BE2C (cell line): ENCODE measurements at regions not wholly inside any gene's neighbourhood (a gene's known extent, or its start where the extent isn't known, plus 50 kb on each side); places are given as distances from the start of the nearest gene placed in this dataset.

Experiments
- DNase-seq: peaks from one replicate; pipeline ENCODE4 v3.0.0-alpha.2; 2020
- H3K27me3 ChIP-seq: fragments of 250-450 bp; sonication (Bioruptor Pico); 2 replicates; pipeline ENCODE4 v1.5.1; 2020; ENCODE audit warnings: mild to moderate bottlenecking
- H3K36me3 ChIP-seq: fragments of 250-450 bp; sonication (Bioruptor Pico); 2 replicates; pipeline ENCODE4 v1.5.1; 2020; ENCODE audit warnings: mild to moderate bottlenecking
- H3K4me1 ChIP-seq: fragments of 250-450 bp; sonication (Bioruptor Pico); 2 replicates; pipeline ENCODE4 v1.5.1; 2020
- H3K4me3 ChIP-seq: 2 replicates; pipeline ENCODE4 v1.5.1; 2011; ENCODE audit warnings: low read depth, low read length
- H3K9me3 ChIP-seq: fragments of 250-450 bp; sonication (Bioruptor Pico); 2 replicates; pipeline ENCODE4 v1.5.1; 2020
- TF ChIP-seq, protein P1 (sequence below): IDR thresholded peaks from 2 replicates; pipeline ENCODE4 v1.5.1; 2012; ENCODE audit warnings: mild to moderate bottlenecking, low read depth, low read length

DNA sequence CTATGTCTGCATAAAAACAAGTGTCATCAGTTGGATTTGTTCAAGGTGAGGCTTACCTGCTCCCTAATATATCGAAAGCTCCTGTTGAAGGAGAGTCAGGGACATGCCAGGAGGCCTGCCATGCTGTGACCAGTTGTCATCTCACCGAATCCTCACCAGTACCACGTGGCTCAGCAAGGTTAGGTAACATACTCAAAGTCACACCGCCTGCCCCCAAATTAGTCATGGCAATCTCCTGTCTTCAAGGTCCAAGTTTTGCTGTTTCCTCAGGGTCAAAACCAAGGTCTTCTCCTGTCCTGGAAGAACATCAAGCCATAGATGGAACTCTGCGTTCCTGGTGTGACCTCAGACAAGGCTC lies 67.8 kb downstream of the IGLL1 start:
- TF ChIP-seq, protein P1, sequence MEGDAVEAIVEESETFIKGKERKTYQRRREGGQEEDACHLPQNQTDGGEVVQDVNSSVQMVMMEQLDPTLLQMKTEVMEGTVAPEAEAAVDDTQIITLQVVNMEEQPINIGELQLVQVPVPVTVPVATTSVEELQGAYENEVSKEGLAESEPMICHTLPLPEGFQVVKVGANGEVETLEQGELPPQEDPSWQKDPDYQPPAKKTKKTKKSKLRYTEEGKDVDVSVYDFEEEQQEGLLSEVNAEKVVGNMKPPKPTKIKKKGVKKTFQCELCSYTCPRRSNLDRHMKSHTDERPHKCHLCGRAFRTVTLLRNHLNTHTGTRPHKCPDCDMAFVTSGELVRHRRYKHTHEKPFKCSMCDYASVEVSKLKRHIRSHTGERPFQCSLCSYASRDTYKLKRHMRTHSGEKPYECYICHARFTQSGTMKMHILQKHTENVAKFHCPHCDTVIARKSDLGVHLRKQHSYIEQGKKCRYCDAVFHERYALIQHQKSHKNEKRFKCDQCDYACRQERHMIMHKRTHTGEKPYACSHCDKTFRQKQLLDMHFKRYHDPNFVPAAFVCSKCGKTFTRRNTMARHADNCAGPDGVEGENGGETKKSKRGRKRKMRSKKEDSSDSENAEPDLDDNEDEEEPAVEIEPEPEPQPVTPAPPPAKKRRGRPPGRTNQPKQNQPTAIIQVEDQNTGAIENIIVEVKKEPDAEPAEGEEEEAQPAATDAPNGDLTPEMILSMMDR: no peak
- Histone ChIP-seq H3K4me1 (no peaks in the 10 kb centered on the region), H3K36me3 (no peaks in the 10 kb centered on the region), H3K4me3 (no peak overlapping the region), H3K9me3 (no peaks in the 10 kb centered on the region), H3K27me3 (no peaks in the 10 kb centered on the region)
- DNase-seq: no peak

DNA sequence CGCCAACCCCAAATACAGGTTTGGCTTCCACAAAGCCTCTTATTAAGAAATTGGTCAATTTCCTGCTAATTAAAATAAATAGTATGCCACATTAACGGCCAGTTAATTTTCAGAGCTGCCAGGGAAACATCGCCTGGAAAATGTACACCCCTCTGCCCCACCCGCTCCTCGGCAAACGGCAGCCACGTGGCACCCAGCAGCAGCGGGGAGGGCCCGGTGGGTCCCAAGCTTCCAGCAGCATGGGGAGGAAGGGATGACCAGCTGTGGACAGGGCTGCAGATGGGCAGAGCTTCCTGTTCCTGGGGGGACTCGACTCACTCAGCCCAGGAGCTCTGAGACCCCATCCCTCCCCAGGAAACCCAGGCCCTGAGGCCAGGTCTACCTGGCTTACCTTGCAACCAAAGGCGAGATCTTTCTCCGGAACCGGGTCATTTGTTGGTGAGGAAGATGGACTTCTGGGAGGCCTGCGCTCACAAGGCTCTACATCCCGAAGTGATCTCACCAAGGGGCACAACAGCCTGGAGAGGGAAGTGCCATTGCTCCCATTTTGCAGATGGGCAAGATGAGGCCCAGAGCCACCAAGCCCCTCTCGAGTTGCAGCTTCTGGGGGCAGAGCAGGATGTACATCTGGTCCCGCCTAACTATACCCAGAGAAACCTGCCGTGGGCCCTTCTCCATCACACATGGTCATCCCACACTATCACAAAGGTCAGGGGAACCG lies 68.3 kb downstream of the IGLL1 start:
- TF ChIP-seq, protein P1: no peak

DNA sequence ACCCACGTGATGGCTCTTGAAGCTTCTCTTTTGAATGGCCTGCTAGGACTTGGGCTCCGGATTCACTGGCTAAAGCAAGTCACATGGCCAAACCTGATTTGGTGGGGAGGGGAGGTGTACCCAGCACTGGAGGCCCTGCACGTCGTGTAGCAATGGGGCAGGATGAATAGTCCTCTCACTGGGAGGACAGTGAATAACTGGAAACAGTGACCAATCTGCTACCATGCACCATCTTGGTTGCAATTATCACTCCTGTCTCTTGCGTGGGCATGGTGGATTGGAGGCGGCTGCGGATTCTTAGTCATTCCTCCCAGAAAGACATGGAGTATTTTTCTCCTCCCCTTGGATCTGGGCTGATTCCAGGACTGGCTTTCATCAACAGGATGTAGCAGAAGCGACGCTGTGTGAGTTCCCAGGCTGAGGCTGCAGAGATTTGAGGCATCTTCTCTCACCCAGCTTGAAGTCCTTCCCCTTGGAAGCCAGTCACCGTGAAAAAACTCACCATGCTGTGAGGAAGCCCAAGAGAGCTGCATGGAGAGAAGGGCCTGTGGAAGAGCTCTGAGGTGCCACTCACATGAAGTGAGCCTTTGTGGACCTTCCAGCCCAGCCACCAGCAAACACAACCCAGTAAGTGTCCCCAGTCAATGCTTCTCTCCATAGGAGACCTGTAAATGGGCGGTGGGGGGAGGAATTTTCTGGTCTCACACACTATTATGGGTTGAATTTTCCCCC lies 70.4 kb downstream of the IGLL1 start:
- no peaks in the 10 kb centered on the region for H3K9me3 ChIP-seq
- TF ChIP-seq, protein P1: no peak
- H3K4me1 ChIP-seq: no peaks in the 10 kb centered on the region; the same call in 1 of the 2 replicates
- peak overlapping the region; percentile 52 for H3K4me3 ChIP-seq
- no peaks in the 10 kb centered on the region for H3K36me3 ChIP-seq
- H3K27me3 ChIP-seq: no peaks in the 10 kb centered on the region
- peak; percentile 65 for DNase-seq

More for the DNA sequence above, 68.3 kb downstream of the IGLL1 start:
- H3K27me3 ChIP-seq: no peaks in the 10 kb centered on the region
- no peaks in the 10 kb centered on the region for H3K9me3 ChIP-seq
- DNase-seq: no peak
- no peaks in the 10 kb centered on the region for H3K36me3 ChIP-seq
- no peak overlapping the region for H3K4me3 ChIP-seq
- no peaks in the 10 kb centered on the region for H3K4me1 ChIP-seq

DNA sequence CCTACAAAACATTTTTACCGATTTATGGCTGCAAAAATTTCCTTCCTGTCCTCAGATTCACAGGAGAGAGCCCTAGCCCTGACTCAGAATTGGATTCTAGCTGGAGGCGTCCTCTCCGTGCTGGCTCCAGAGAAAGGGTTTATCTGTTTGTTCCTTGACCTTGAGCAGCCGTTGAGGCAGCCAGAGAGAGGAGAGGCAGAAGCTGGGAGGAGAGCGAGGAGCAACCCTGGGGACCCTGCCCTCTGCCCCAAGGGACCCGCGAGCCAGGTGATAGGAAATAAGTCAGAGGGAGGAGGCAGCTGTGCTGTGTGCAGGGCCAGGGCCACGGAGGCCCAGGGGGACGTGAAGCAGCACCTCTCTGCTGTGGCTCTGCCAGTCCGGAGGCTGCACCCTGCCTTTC lies 75.6 kb downstream of the IGLL1 start:
- Histone ChIP-seq H3K4me1 (no peaks in the 10 kb centered on the region; the same call in 1 of the 2 replicates), H3K4me3 (no peak overlapping the region), H3K27me3 (no peaks in the 10 kb centered on the region), H3K36me3 (no peaks in the 10 kb centered on the region), H3K9me3 (no peaks in the 10 kb centered on the region)
- TF ChIP-seq, protein P1: no peak
- no peak for DNase-seq

DNA sequence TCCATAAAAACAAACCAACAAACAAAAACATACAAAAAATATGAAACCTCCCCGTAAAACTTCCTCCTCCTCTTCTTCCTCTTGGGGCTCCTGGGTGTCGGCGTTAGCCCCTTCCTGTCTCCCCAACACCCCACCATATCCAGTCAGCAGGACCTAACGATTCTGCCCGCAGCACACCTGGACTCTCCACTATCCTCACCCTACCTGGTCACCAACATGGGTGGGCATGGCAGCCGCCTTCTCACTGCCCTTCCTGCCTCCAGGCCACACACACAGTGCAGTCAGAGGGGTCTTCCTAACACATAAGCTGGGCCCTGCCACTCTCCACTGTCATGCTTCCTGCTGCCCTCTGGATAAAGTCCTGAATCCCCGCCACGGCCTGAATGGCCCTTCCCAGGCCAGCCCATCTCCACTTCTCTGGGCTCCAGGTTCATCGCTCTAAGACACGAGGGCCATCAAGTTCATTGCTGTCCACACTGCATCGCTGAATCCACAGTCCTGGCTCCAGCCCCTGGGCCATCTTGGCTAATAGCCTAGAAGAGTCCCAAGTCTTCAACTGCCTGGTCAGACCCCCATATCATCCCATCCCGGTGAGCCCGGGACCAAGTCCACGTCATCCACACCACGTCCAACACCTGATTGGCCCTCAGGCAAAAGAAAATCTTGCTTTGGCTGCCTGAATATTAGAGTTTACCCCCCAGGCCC lies 76.2 kb downstream of the IGLL1 start:
- Histone ChIP-seq H3K36me3 (no peaks in the 10 kb centered on the region), H3K27me3 (no peaks in the 10 kb centered on the region), H3K9me3 (no peaks in the 10 kb centered on the region), H3K4me1 (no peaks in the 10 kb centered on the region; the same call in 1 of the 2 replicates), H3K4me3 (no peak overlapping the region)
- no peak for DNase-seq
- TF ChIP-seq, protein P1: no peak
